OCI-LY1 (cell line): ENCODE measurements at regions not wholly inside any gene's neighbourhood (a gene's known extent, or its start where the extent isn't known, plus 50 kb on each side); places are given as distances from the start of the nearest gene placed in this dataset.

Experiments used
- H2AFZ ChIP-seq: fragments of 200-600 bp; sonication (generic), shearing (Covaris generic); 2 replicates; pipeline ENCODE4 v1.6.0; 2014; ENCODE audit warnings: antibody characterized with exemption, mild to moderate bottlenecking, low read length
- H3F3A ChIP-seq: fragments of 200-600 bp; sonication (generic), shearing (Covaris generic); 2 replicates; pipeline ENCODE4 v1.6.0; 2014; ENCODE audit warnings: mild to moderate bottlenecking, antibody characterized with exemption, low read length, moderate library complexity; ENCODE audit not compliant: insufficient read depth
- H3K27ac ChIP-seq: fragments of 200-600 bp; sonication (generic); 2 replicates; pipeline ENCODE4 v1.5.1; 2014; ENCODE audit warnings: low read length, mixed run types, mild to moderate bottlenecking, low read depth; ENCODE audit not compliant: poor library complexity, severe bottlenecking
- H3K27me3 ChIP-seq: fragments of 200-600 bp; sonication (generic); 2 replicates; pipeline ENCODE4 v1.6.0; 2014; ENCODE audit warnings: antibody characterized with exemption, mild to moderate bottlenecking, low read length, moderate library complexity; ENCODE audit not compliant: insufficient read depth
- H3K36me3 ChIP-seq: fragments of 200-600 bp; sonication (generic); 2 replicates; pipeline ENCODE4 v1.6.1; 2014; ENCODE audit warnings: mild to moderate bottlenecking, antibody characterized with exemption, low read length, moderate library complexity, mixed read lengths; ENCODE audit not compliant: insufficient read depth
- H3K4me1 ChIP-seq: fragments of 200-600 bp; sonication (generic); 2 replicates; pipeline ENCODE4 v1.5.1; 2014; ENCODE audit warnings: mild to moderate bottlenecking, low read length, moderate library complexity; ENCODE audit not compliant: insufficient read depth, severe bottlenecking
- H3K4me2 ChIP-seq: fragments of 200-600 bp; sonication (generic), shearing (Covaris generic); 2 replicates; pipeline ENCODE4 v1.6.1; 2014; ENCODE audit warnings: low read length
- H3K4me3 ChIP-seq: fragments of 200-600 bp; sonication (generic); 2 replicates; pipeline ENCODE4 v1.5.1; 2014; ENCODE audit warnings: low read length, low read depth, mild to moderate bottlenecking, mixed read lengths; ENCODE audit not compliant: poor library complexity, severe bottlenecking
- H3K79me2 ChIP-seq: fragments of 200-600 bp; shearing (Covaris generic); 2 replicates; pipeline ENCODE4 v1.6.1; 2016; ENCODE audit warnings: mixed run types, low read length, mixed read lengths; ENCODE audit not compliant: insufficient read depth
- H3K9ac ChIP-seq: fragments of 200-600 bp; sonication (generic), shearing (Covaris generic); 2 replicates; pipeline ENCODE4 v1.6.1; 2014; ENCODE audit warnings: mild to moderate bottlenecking, low read length, mixed read lengths
- H3K9me2 ChIP-seq: fragments of 200-600 bp; sonication (generic), shearing (Covaris generic); 2 replicates; pipeline ENCODE4 v1.6.1; 2014; ENCODE audit warnings: low read depth, mild to moderate bottlenecking, low read length, mixed read lengths
- H3K9me3 ChIP-seq: fragments of 200-600 bp; shearing (Covaris generic); 2 replicates; pipeline ENCODE4 v1.6.1; 2014; ENCODE audit warnings: low read length, mixed read lengths
- H4K20me1 ChIP-seq: fragments of 200-600 bp; sonication (generic), shearing (Covaris generic); 2 replicates; pipeline ENCODE4 v1.6.0; 2016; ENCODE audit warnings: mild to moderate bottlenecking, low read length; ENCODE audit not compliant: insufficient read depth
- EZH2 ChIP-seq: fragments of 200-600 bp; sonication (generic), shearing (Covaris generic); IDR thresholded peaks from 2 replicates; pipeline ENCODE4 v1.8.0; 2017; ENCODE audit warnings: borderline replicate concordance, mixed run types, mild to moderate bottlenecking, antibody characterized with exemption, low read length, moderate library complexity, mixed read lengths
- TF ChIP-seq, protein P1 (sequence below): fragments of 200-600 bp; sonication (generic), shearing (Covaris generic); IDR thresholded peaks from 2 replicates; pipeline ENCODE4 v1.5.1; 2017; ENCODE audit warnings: mild to moderate bottlenecking, antibody characterized with exemption, low read length, moderate library complexity, mixed read lengths

DNA sequence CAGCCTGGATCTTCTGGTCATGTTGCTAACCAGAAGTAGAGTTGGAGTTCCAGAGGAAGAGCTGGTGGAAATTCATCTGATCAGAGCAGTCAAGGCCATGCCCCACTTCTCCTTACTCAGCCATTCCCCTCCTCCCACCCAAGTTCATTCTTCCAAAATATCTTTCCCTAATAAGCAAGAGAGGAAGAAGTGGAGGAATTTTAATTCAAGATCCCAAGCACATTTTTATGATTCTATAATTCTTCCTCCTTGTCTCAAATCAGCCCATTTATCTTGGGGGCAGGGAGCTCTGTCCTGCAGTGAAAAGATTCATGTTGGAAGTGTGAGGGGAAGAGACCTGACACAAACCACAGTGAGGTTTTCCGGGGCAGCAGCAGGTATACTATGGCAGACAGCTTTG lies 85.0 kb upstream of the GALNT15 start:
- Histone ChIP-seq H3K9ac (no peak overlapping the region), H4K20me1 (no peaks in the 10 kb centered on the region), H3K9me3 (no peaks in the 10 kb centered on the region), H3K79me2 (no peaks in the 10 kb centered on the region), H2AFZ (no peak overlapping the region), H3K4me1 (no peaks in the 10 kb centered on the region), H3K4me2 (no peak overlapping the region), H3K27ac (no peak overlapping the region), H3K4me3 (no peak overlapping the region), H3K27me3 (0 out of 2 replicates have a peak, but pooled peaks cover 3% of the 10 kb centered on the region), H3F3A (no peaks in the 10 kb centered on the region), H3K9me2 (no peaks in the 10 kb centered on the region), H3K36me3 (no peaks in the 10 kb centered on the region)
- TF ChIP-seq, protein P1, sequence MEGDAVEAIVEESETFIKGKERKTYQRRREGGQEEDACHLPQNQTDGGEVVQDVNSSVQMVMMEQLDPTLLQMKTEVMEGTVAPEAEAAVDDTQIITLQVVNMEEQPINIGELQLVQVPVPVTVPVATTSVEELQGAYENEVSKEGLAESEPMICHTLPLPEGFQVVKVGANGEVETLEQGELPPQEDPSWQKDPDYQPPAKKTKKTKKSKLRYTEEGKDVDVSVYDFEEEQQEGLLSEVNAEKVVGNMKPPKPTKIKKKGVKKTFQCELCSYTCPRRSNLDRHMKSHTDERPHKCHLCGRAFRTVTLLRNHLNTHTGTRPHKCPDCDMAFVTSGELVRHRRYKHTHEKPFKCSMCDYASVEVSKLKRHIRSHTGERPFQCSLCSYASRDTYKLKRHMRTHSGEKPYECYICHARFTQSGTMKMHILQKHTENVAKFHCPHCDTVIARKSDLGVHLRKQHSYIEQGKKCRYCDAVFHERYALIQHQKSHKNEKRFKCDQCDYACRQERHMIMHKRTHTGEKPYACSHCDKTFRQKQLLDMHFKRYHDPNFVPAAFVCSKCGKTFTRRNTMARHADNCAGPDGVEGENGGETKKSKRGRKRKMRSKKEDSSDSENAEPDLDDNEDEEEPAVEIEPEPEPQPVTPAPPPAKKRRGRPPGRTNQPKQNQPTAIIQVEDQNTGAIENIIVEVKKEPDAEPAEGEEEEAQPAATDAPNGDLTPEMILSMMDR: no peak
- TF ChIP-seq EZH2: no peak

DNA sequence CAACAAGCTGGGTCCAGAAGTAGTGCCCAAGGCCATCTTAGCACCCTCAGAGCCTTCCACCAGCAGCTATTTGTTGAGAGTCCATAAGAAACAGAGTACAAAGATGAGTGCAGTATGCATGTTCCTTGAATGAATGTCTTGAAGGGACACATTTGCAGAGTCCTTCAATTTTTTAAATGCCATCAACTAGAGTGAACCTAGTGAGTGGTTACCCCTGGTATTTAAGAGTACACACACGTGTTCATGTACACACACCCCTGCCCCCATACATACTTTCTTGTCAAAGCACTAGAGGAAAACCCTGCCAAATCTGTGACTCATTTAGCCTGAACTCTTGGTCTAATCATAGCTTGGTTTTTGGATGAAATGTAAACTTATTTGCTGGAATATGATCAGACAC lies 84.5 kb upstream of the GALNT15 start:
- Histone ChIP-seq H3K4me2 (no peak overlapping the region), H3K9ac (no peak overlapping the region)

DNA sequence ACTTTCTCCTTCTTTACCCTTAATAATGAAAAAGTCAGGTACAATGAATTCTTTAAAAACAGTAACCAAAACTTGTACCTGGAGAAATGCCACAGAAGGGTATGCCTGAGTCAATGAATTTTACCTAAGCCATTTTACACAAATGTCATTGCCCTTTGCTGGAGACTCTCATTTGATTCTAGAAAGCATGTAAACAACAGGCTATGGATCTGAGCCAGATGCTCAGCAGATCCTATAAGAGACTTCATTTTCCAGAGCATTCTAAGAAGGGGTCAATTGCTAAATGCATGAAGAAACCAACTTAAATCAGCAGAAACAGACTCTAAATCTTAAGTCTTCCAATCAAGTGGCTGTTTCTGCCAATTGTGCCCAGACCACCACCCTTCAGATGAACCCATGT lies 83.8 kb upstream of the GALNT15 start:
- Histone ChIP-seq H3K4me3 (no peak overlapping the region), H3K27me3 (0 out of 2 replicates have a peak, but pooled peaks cover 3% of the 10 kb centered on the region), H3K36me3 (no peaks in the 10 kb centered on the region), H3K4me2 (no peak overlapping the region), H3K4me1 (no peaks in the 10 kb centered on the region), H3F3A (no peaks in the 10 kb centered on the region), H3K79me2 (no peaks in the 10 kb centered on the region), H4K20me1 (no peaks in the 10 kb centered on the region), H3K9me2 (no peaks in the 10 kb centered on the region), H3K27ac (no peak overlapping the region), H3K9ac (no peak overlapping the region), H2AFZ (no peak overlapping the region), H3K9me3 (no peaks in the 10 kb centered on the region)
- TF ChIP-seq, protein P1: no peak
- TF ChIP-seq EZH2: no peak

More for the DNA sequence above, 84.5 kb upstream of the GALNT15 start:
- Histone ChIP-seq H3K27me3 (0 out of 2 replicates have a peak, but pooled peaks cover 3% of the 10 kb centered on the region), H3K9me2 (no peaks in the 10 kb centered on the region), H4K20me1 (no peaks in the 10 kb centered on the region), H3K4me3 (no peak overlapping the region), H3K27ac (no peak overlapping the region), H3K9me3 (no peaks in the 10 kb centered on the region), H2AFZ (no peak overlapping the region), H3K79me2 (no peaks in the 10 kb centered on the region), H3F3A (no peaks in the 10 kb centered on the region), H3K36me3 (no peaks in the 10 kb centered on the region), H3K4me1 (no peaks in the 10 kb centered on the region)
- TF ChIP-seq, protein P1: no peak
- no peak for TF ChIP-seq EZH2
